ENCODE measurements at regions not wholly inside any gene's neighbourhood (a gene's known extent, or its start where the extent isn't known, plus 50 kb on each side); places are given as distances from the start of the nearest gene placed in this dataset.
"Not testable (repeated sequence)": the region's sequence is repeated elsewhere in the genome, so short reads cannot be mapped to it uniquely, and the experiment has no call there.

- no peak for DNase-seq
Observed at GRCh38 chr13:75968103-75968838, 332.1 kb downstream of the LMO7 start.

GRCh38 chr13:75963302-75963701 lies 327.2 kb downstream of the LMO7 start:
- DNase-seq: no peak

DNA sequence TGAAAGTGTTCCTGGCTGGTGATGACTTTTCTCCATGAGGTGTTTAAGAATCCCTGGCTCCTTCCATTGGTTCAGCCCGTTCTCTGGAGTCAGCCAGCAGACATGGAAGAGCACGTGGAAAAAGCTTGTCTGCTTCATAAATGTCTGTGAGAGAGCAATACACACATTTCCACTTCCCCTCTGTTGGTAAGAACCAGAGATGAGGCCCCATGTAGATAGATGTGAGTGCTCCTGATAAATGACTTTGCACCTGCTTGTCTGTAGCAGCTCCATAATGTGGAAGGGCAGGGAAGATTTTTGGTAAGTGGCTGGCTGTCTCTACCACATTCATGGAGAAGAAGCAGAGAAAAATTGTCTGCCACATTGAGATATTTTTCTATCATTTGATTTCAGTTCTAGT lies 325.8 kb downstream of the LMO7 start:
- no peak for DNase-seq

GRCh38 chr13:75960538-75960994 lies 324.4 kb downstream of the LMO7 start:
- DNase-seq: no peak

- DNase-seq: no peak
Observed at GRCh38 chr13:75959861-75960481, 323.8 kb downstream of the LMO7 start.

DNA sequence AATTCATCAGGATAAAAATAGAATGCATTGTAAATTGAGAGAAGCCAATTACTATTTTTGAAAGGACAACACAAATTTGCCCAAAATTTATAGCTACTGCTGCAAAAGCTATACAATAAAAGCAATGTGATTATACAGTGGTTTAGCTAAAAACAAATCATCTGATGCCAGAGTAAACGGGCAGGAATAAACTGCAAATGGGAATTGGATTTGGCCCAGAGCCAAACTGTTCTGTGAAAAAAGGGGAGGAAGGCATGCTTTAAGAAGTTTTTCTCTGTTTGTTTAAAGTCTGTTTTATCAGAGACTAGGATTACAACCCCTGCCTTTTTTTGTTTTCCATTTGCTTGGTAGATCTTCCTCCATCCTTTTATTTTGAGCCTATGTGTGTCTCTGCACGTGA lies 317.5 kb downstream of the LMO7 start:
- DNase-seq: not testable (repeated sequence)

DNA sequence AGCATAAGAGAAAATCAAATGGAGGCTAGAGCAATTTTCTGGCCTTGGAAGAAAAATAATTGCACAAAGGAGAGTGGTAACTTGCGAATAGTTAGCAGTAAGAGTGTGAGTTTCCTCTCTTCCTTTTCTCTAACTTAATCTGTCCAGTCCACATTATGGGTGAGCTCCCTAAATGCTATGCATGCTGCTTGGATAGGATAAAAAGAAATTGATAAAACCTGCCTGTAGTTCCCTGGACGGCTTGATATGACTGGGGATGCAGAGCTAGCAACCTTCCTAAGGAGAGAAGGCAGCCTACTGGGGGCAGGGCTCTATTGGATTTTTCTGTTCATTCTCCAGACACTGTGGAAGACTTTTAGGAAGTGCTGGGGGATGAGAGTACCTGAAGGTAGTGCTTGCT lies 311.3 kb downstream of the LMO7 start:
- DNase-seq: no peak

DNA sequence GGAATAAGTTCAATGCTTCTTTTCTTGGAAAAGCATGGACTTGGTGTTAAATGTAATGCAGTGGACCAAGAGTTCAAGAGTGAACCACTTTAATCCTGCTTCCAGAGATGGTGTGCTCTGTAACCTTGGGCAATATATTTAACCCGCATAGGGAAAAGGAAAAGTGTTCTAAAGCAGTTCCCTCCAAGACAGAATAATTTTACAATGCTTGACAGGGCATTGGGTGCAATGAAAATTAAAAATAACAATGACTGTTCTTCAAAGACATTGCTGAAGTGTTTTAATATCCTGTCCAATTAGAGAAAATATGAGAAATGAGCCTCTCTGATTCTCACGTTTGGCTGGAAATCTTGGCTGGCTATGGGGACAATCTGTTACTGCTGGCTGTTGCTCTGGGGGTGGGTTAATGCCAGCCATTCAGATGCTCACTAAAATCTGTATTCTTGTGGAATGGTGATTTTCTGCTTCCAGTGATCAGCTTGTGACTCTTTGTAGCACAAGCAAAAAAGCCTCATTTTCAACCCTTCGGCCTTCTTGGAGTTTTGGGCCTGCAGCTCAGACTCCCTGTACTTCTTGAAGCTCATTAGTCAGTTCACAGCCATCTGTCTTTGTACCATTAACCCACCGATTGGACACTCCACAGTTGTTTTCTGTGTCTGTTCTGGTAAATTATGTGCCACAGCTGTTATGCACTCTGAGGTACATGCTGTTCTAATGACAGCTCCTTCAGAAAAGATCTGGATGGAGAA lies 310.6 kb downstream of the LMO7 start:
- no peak for DNase-seq

DNA sequence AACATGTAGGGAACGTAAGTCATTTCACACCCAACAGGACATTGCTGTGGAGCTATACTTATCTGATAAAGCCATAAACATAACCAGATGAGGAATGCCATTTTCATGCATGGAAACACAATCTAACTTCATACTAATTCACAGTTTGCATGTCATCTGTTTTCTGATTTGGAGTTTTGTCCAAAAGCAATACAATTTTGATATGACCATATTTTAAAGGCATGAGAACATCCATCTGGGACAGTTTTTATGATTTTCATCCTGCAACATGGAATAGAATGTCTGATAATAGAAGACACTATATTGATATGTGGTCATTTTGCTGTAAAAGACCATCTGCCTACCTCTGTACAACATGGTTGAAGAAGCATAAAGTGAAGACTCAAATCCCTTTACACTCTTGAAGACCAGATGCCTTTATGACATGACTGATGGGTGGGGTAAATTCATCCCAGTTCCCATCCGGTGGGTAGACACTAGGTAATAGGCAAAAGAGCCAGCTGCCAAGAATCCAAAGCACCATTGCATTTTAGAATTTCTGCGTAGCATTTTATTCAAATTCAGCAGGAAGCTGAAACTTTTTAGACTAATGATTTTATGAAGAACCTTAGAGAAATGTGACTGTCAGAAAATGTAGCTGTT lies 309.8 kb downstream of the LMO7 start:
- no peak for DNase-seq

DNA sequence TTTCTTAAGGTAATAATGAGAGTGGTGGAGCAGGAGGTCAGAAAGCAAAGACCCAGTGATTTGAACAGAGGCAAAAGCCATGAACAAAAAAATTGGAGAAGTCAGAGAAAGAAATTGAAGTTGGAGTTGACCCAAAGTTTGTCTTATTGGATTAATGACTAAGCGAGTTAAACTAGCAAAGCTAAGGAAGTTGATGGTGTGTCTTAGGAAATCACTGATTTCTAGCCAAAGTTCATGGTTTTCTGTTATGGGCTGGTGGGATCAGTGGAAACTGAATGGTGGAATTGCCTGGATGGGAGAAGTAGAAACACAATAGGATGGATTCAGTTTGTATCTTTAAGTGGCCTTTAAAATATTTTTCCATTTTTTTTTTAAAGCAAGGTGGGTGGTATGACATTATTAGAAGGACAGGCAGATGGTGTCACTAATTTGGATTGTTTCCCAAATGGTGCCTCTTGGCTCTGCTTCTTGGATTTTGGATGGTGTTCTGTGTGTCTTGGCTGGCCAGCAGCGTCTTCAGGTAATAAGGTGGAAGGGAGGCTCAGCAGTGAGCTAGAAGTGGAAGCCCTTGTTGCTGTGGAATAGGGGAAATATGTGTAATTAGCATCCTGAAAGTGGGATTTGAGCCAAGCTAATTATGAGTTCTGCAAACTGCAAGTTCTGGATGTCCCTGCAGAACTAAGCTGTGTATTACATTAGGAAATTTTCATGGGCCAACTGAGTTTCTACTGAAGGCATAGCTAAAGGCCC lies 302.9 kb downstream of the LMO7 start:
- DNase-seq: no peak

DNA sequence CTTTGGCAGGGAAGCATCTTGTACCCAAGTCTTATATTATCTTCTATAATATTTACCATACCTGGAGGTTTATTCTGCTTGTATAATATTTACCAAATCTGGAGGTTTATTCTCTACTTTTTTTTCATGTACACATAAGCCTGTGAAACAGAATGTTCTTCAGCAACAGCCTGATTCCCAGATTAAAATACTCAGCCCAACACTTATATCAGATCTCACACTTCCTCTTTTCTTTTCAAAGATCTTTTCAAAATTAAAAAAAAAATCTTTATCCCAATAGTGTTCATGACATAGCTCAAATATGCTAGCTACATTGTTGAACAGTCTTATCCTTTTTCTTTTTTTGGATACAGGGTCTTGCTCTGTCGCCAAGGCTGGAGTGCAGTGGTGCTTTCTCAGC lies 300.7 kb downstream of the LMO7 start:
- DNase-seq: no peak

DNA sequence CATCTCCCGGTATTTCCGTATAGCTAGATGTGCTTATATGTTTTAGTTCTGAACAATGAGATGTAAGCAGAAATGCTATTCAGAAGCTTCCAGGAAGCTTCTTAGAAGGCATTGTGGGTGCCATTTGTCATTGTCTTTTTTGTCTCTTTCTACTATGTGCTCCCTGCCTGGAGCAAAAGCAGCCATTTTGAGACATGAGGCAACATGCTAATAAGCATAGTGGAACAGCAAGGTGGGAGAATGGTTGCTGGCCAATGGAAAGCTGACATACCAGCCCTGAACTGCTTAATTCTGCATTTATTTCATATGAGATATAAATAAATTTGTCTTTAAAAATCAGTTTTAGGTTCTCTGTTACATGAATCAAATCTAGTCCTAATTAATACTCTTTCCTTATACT lies 299.7 kb downstream of the LMO7 start:
- DNase-seq: no peak

DNA sequence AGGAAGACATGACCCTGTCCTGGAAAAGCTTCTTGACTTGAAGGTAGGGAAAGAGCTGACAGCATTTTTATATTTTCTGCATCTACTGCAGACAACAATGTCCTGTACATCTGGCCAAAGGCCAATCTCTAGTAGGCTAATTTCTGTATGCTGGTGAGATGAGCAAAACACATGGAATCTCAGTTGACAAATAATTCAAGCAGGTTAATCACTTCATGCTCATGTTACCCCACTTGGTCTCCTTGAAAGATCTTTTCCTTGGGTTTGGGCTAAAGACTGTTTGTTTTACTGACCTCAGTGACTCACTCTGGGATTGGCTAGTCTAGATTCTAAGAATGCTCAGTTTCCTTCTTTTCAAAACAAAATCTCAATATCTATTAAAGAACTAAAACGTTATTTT lies 298.8 kb downstream of the LMO7 start:
- DNase-seq: no peak

DNA sequence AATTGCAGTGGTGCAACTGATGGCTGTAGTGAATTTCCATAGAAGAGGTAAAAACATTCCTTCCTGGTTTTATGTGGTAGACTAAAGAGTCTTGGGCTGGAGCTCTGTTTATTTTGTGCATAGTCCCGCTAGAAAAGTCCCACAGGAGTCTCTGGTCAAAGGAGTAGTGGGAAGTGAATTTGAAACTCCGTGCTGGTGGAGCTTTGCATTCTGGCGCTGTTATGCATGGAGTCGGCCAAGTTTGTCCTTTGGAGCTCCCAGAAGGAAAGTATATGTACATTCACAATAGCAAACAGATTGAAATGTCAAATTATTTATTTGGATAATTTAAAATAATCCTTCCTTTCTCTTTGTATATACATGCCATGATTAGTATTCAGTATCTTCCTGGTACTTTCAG lies 296.5 kb downstream of the LMO7 start:
- DNase-seq: no peak

DNA sequence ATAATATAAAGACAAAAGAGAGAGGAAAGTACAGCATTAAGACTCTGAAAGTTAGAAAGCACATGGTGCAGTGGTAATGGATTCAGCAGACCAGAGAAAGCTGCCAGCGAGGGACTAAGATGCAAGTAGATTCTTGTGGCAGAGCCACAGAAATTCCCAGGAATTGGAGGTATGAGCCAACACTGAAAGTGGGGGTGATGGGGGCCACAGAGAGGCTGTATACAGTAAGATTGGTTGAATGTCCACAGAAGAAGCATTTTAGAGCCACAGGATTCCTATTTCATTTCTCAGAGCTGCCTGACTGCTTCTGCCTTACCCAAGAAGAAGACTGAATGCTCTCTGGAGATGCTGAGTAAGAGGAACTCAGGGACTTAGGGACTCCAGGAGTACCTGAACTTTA lies 295.0 kb downstream of the LMO7 start:
- DNase-seq: no peak

DNA sequence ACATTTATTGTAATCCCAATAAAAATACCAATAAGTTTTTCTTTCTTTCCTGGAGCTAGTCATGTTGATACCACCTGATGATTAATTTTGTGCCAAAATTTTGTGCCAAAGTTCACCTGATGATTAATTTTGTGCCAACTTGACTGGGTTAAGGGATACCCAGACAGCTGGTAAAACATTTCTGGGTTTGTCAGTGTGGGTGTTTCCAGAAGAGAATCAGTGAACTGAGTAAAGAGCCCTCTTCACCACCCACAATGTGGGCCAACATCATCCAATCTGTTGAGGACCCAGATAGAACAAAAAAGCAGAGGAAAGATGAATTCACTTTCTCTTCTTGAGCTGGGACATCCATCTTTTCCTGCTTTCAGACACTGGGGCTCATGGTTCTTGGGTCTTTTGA lies 292.9 kb downstream of the LMO7 start:
- DNase-seq: no peak

DNA sequence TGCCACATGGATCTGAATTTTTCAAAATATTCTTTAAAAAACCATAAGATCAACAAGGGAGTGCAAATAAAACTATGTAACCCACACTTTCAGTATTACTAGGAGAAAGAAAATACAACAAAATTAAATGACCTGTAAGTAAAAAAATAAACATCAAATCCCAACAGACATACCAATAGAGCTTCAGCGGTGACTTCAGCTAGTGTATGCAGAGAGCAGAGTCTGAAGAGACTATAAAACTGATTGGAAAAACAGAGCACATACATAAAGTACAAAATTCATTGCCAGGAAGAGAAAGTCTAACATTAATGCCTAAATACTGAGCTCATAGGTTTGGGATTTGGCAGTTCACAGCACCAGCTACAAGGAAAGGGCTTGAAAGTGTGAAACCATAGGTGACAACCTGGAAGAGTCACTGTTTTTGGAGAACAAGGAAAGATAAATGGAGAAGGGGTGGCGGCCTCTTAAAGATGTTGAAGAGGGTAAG lies 291.1 kb downstream of the LMO7 start:
- DNase-seq: no peak

DNA sequence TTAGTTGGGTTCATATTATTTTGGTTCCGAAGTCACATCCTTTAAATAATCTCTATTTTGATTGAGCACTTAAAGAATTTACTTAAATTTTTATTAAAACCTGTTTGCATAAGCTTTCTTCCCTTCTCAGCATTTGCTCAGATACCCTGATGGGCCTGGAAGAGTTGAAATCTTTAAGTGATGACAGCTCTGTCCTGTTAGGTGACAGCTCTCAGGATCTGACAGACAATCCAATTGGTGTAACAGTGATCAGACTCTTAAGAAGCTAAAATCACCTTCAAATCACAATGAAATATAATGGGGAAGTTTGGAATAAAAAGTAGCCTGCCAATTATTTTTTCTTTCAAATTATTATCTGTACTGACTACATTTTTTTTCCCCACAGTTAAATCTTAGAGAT lies 284.4 kb downstream of the LMO7 start:
- no peak for DNase-seq

GRCh38 chr13:75919660-75920199 lies 283.6 kb downstream of the LMO7 start:
- DNase-seq: no peak

DNA sequence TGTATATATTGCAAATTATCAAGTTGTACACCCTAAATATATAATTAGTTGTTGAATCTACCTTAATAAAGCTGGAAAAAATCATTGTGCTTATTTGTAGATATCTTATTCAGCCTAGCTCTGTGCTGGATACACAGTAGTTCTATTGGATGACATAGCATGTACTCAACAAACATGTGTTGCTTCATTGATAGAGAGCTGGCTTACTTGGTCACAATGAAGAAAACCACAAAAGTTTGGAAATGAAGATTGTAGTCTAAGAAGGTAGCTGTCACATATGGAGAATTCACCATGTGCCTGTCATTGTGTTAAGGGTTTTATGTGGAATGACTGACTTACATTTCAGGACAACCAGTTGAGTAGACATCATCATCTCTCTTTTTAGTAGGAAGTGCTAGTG lies 278.9 kb downstream of the LMO7 start:
- no peak for DNase-seq

DNA sequence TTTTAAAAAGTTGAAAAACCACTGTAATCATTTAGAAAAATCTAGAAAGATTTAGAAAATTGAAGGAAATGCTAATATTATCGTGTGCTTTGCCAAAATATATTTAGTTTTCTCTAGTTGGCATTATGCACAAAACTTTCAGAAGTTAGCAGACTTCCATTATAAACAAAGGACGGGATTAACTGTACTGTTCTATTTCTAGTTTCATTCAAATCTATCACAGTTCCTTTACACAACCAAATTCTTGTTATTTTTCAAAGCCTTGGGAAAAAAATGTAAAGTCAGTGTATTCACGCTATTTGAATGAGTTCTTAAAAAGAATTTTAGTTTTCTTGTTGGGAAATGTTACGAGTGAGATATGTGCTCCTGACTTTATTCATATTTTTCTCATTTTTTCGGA lies 277.8 kb downstream of the LMO7 start:
- no peak for DNase-seq

- no peak for DNase-seq
Observed at GRCh38 chr13:75910591-75910990, 274.5 kb downstream of the LMO7 start.
